Stimulated activated CD4-positive, alpha-beta T cell treated with anti-CD3 and anti-CD28 coated beads, TNF-alpha, amount 100 ng/mL, for 48 hours (primary cell): ENCODE measurements at regions not wholly inside any gene's neighbourhood (a gene's known extent, or its start where the extent isn't known, plus 50 kb on each side); places are given as distances from the start of the nearest gene placed in this dataset.
"Not testable (repeated sequence)": the region's sequence is repeated elsewhere in the genome, so short reads cannot be mapped to it uniquely, and the experiment has no call there.

ENCODE experiments used
- DNase-seq, 3 donors: peaks; one replicate each; pipeline ENCODE4 v3.0.0-alpha.2; 2020; ENCODE audit warnings: low read depth in 3 of 3

- DNase-seq: no peak
Observed at GRCh38 chr5:102554082-102554481, 55.3 kb upstream of the SLCO6A1 start.

- no peak for DNase-seq
Observed at GRCh38 chr5:102554728-102555127, 55.9 kb upstream of the SLCO6A1 start.

DNA sequence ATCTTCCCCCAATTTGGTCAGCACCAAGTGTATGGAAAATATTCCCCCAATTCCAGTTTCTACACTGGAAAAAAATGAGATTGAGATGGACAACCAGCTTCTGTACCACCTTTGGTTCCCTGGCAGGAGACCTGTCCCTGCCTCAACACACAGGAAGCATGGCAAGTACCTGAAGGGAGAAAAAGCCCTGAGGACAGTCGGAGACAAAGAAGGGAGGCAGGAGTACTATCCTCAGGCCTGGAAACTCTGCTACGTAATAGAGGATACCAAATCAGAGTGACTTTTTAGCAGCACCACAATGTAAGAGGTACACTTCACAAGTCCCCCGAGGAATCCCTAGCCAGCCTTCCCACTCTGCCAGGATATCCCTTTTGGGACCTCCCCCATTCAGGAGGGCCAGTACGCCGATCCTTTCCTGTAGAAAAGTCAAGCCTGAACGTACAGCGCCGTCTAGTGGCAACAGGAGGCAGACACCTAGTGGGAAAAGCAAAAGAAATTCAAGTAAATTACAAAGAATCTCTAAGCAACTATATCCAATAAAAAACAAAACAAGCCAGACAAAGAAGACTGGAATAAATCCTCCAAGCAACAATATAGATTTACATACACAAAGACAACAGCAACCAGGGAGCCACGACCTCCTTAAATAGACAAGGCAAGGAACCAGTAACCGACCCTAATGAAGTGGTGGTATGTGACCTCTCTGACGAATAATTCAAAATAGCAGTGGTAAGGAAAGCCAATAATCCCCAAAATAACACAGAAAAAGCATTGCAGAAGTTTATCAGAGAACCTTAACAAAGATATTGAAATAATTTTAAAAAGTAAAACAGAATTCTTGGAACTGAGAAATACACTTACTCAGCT lies 63.3 kb upstream of the SLCO6A1 start:
- DNase-seq: no peak

- DNase-seq: no peak
Observed at GRCh38 chr5:102570747-102571146, 71.9 kb upstream of the SLCO6A1 start.

- no peak for DNase-seq
Observed at GRCh38 chr5:102578362-102578761, 79.6 kb upstream of the SLCO6A1 start.

DNA sequence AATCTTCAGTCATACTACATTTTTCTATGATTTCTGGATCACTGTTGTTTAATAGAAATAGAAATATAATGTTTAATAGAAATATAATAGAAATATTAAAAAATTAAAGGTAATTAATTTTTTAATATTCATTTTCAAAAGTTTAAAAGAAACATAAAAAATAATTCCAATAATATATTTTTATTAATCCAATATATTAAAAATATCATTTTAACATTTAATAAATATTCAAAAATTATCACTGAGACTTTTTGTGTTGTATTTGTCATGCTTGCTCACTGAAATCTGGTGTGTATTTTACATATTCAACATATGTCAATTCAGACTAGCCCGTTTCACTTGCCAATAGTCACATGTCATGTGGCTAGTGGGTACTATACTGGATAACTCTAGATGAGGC lies 80.6 kb upstream of the SLCO6A1 start:
- DNase-seq: no peak

- no peak for DNase-seq
Observed at GRCh38 chr5:102581011-102581410, 82.2 kb upstream of the SLCO6A1 start.

- DNase-seq: no peak
Observed at GRCh38 chr5:102582696-102583095, 83.9 kb upstream of the SLCO6A1 start.

DNA sequence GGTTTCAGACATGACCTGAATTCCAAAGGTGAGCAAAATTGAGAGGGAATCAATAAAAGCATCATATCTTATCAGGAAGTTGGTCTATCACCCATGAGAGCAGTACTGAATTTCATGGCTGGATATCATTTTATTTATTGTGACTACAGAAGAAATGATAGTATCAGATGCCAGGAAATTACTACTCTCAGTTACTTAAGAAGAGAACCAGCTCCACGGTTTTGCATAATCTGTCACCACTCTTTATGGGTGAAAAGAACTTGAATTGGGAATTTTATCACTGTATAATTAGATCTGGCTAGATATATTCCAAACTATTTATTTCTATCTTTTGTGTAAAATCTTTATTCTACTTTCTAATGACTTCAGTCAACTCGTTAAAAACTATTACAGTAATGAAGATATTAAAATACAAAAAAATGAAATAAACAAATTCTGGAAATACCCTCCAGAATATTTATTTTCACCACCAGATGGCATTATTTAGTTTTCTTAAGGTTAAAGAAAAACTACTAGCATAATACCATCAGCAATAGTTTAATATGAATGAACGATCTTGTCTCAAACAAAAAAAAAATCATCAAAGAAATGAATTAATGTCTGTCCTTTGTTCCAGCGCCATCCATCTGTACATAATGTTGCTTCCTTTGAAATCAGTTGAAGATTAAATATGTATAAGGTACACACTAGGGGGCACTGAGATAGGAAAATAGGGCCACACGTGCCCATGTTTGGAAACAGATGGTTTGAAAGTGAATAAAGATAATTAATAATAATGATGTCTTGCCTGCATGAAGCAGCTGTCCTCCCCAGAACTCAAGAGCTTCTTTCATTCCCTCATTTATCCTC lies 84.7 kb upstream of the SLCO6A1 start:
- DNase-seq: no peak

GRCh38 chr5:102589661-102590060 lies 90.9 kb upstream of the SLCO6A1 start:
- DNase-seq: no peak

DNA sequence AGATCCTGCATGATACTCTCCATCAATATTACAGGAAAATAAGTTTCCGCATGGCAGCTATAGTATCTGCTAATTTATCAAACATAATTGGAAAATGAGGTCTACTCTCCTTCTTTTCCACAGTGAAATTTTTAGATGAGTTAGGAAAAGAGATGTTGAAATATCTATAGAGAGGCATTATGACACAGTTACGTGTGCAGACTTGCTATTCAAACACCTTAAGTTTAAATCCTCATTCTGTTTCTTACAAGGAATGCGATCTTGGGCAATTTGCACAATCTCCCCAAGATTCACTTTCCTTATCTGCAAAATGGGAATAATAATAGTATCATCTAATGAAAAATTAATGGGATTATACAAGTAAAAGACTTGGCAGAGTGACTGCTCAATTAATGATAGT lies 91.7 kb upstream of the SLCO6A1 start:
- DNase-seq: no peak

- no peak for DNase-seq
Observed at GRCh38 chr5:102591650-102592049, 92.8 kb upstream of the SLCO6A1 start.

DNA sequence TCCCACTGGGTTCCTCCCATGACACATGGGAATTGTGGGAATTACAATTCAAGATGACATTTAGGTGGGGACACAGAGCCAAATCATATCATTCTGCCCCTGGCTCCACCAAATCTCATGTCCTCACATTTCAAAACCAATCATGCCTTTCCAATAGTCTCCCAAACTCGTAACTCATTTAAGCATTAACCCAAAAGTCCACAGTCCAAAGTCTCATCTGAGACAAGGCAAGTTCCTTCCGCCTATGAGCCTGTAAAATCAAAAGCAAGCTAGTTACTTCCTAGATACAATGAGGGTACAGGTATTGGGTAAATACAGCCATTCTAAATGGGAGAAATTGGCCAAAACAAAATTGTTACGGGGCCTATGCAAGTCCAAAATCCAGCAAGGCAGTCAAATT lies 93.8 kb upstream of the SLCO6A1 start:
- not testable (repeated sequence) for DNase-seq

DNA sequence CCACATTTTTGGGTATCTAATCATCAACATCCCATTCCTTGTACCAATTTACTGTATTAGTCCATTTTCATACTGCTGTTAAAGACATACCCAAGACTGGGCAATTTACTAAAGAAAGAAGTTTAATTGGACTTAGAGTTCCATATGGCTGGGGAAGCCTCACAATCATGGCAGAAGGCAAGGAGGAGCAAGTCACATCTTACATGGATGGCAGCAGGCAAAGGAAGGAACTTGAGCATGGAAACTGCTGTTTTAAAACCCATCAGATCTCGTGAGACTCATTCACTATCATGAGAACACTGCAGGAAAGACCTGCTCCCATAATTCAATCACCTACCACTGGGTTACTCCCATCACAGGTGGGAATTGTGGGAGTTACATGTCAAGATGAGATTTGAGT lies 95.4 kb upstream of the SLCO6A1 start:
- no peak for DNase-seq

DNA sequence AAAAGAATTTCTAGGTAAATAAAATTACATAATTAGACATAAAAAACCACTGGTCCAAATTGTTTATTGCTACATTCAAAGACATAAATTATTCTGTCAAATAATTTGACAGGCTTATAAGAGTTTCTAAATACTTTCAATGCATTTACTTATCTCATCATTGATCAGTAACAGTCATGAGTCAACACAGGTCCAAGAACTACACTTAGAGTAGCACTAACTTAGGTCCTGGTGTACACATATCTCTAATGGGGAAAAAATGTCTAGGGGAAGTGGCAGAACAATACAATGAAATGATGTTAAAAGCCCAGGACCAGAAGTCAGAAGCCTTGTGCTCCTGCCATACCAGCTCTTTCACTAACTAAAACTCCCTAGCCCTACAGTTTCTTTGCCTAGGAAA lies 96.5 kb upstream of the SLCO6A1 start:
- DNase-seq: no peak

DNA sequence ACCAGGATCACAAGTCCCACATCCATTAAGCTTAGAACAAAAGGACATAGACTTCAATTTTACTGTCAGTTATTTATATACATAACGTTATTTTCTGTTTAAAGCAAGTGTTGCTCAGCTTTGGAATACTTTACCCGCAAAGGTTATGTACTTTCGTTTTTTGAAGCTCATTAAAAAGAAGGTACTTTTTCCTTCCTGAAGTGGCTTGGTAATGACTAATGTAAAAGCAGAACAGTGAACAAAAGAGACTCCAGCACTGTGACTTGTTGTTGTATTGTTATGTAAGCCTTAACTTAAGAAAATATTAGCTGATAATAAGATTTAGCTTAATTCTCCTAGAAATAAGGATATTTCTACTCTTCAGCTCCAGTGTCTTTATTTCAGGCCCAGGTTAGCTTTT lies 97.3 kb upstream of the SLCO6A1 start:
- no peak for DNase-seq

DNA sequence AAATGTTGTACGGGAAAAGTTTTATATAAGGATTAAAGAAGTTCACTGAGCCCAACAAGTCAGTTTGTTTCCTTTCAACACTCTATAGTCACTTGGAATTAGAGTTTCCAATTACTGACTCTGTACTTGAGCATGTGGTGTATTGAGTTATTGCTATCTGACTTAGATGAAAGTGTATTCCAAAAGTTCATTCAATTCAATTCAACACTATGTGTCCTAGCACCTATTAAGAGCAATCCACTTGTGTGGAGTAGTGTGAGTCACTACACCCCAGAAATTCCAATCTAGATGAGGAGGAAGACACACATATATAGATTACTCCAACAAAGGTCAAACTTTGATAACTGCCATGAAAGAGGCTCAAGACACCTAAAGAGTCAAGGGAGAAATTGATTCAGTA lies 98.2 kb upstream of the SLCO6A1 start:
- no peak for DNase-seq

- DNase-seq: no peak
Observed at GRCh38 chr5:102599289-102599688, 100.5 kb upstream of the SLCO6A1 start.

GRCh38 chr5:102600964-102601363 lies 102.2 kb upstream of the SLCO6A1 start:
- no peak for DNase-seq

GRCh38 chr5:102603670-102604069 lies 104.9 kb upstream of the SLCO6A1 start:
- DNase-seq: no peak

- no peak for DNase-seq
Observed at GRCh38 chr5:102608414-102608813, 109.6 kb upstream of the SLCO6A1 start.

- no peak for DNase-seq
Observed at GRCh38 chr5:102611312-102611711, 112.5 kb upstream of the SLCO6A1 start.

GRCh38 chr5:102613661-102614060 lies 114.9 kb upstream of the SLCO6A1 start:
- DNase-seq: no peak
